ENCODE measurements at regions not wholly inside any gene's neighbourhood (a gene's known extent, or its start where the extent isn't known, plus 50 kb on each side); places are given as distances from the start of the nearest gene placed in this dataset.

- TF ChIP-seq CTCF (IDR thresholded peaks at IDR 0.05; ENCODE audit: borderline replicate concordance, extremely low read depth, low read length, poor library complexity, severe bottlenecking) (no peak), EZH2 (IDR thresholded peaks at IDR 0.05; ENCODE audit: borderline replicate concordance, low read depth, low read length, severe bottlenecking) (no peak)
These were observed 205.3 kb upstream of the TSHZ2 start for GRCh38 chr20:52766645-52767435.
